ENCODE measurements at regions not wholly inside any gene's neighbourhood (a gene's known extent, or its start where the extent isn't known, plus 50 kb on each side); places are given as distances from the start of the nearest gene placed in this dataset.

DNA sequence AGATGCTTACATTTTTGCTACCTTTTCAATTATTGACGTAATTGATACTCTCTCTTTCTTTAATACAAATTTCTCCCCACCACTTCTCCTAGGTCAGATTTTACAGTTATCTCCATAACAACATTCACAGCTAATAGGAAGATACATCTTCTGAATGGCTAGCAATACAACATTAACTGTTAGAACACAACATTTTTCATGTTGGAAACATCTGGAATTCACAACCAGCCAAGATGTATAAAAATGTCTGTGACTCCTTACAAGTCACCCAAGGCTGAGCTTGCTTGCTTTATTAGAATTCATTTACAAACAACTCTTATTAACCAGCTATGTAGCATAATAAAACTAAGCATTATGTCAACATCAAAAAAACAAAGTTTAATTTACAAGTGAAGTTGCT is 81.0 kb upstream of the ROBO2 start:
- TF ChIP-seq Cebpa-rat (IDR thresholded peaks at IDR 0.05): no peak
- Histone ChIP-seq H3K4me2 (no peak overlapping the region), H3K9ac (no peak overlapping the region)

DNA sequence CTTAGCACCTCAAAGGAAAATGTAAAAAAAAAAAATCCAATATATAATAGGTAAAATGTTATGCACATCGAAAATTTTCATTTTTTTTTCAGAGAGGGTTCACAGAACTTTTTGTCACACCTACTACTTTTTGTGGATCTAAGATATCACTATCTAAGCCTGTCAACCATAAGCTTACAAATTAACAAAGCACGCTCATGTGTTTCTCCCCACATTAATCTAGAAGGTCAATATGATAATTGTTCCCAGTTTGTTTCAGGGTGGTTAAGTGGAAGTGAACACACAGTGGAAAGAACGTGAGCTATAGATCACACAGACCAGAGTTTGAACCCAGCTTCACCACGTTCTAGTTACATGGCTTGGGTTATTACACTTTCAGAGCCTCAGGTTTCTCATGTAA is 78.6 kb upstream of the ROBO2 start:
- H3K4me1 ChIP-seq: no peaks in the 10 kb centered on the region
- H4K20me1 ChIP-seq: no peaks in the 10 kb centered on the region
- H3K9me3 ChIP-seq (replicated peaks in 1 of 11): no peaks in the 10 kb centered on the region
- H3K27me3 ChIP-seq: no peaks in the 10 kb centered on the region
- H3K4me3 ChIP-seq: no peak overlapping the region
- no peak overlapping the region for H3K27ac ChIP-seq
- no peak for TF ChIP-seq Cebpa-rat (IDR thresholded peaks at IDR 0.05)
- H3K9ac ChIP-seq: no peak overlapping the region
- H3K4me2 ChIP-seq: no peak overlapping the region
- H3K36me3 ChIP-seq: no peaks in the 10 kb centered on the region

More for the DNA sequence above, 81.0 kb upstream of the ROBO2 start:
- H3K27me3 ChIP-seq: no peaks in the 10 kb centered on the region
- H4K20me1 ChIP-seq: no peaks in the 10 kb centered on the region
- no peaks in the 10 kb centered on the region for H3K4me1 ChIP-seq
- H3K36me3 ChIP-seq: no peaks in the 10 kb centered on the region
- no peaks in the 10 kb centered on the region for H3K9me3 ChIP-seq (replicated peaks in 1 of 11)
- no peak overlapping the region for H3K27ac ChIP-seq
- H3K4me3 ChIP-seq: no peak overlapping the region

DNA sequence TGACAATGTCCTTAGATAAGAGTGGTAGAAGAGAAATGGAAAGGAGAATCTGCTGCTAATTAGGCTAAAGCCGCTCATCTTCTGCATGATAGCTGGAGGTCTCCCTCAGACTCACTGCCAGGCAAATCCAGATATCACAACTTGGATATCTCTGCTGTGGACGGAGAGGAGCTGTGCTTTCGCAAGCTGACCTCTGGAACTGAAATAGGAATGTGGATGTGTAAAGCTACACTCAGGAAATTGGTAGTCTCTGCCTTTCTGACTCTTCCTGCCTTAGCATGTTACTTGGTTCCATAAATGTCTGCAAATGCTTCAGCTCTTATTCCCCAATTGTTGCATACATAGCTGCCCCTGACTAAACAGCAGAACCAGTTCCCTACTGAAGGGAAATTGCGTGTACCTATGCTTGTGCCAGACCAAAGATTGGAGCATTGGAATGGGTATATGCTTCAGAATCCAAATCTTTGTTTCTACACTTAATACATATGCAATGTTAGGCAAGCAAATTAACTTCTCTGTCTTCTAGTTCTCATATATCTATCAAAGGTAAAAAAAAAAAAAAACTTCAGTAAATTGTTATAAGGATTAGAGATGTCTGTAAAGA is 74.7 kb upstream of the ROBO2 start:
- H3K4me2 ChIP-seq: no peak overlapping the region
- H3K4me1 ChIP-seq: no peaks in the 10 kb centered on the region
- no peak for TF ChIP-seq Cebpa-rat (IDR thresholded peaks at IDR 0.05)
- H3K9me3 ChIP-seq (replicated peaks in 1 of 11): no peaks in the 10 kb centered on the region
- no peak overlapping the region for H3K4me3 ChIP-seq
- no peaks in the 10 kb centered on the region for H3K36me3 ChIP-seq
- no peaks in the 10 kb centered on the region for H3K27me3 ChIP-seq
- no peak overlapping the region for H3K9ac ChIP-seq
- H4K20me1 ChIP-seq: no peaks in the 10 kb centered on the region
- no peak overlapping the region for H3K27ac ChIP-seq

DNA sequence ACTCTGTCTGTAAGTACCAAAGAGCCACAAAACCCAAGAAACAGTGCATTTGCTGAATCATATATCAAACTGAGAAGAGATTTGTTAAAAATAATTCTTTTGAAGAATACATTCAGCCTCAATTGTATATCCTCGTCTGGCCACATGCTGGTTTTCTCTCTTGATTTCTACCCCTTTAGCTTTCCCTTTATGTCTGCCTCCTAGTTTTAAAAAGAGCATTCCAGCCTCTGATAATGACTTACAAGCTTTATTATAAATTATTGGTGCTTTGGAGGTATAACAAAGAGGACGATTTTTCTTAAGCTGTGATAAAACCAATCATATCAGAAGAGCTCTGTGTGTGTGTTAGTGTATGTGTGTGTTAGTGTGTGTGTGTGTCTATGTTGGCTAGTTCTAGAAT is 70.4 kb upstream of the ROBO2 start:
- Histone ChIP-seq H3K9ac (no peak overlapping the region), H3K27me3 (no peaks in the 10 kb centered on the region), H3K36me3 (no peaks in the 10 kb centered on the region), H3K4me1 (no peaks in the 10 kb centered on the region; a peak in 1 of 20 replicates), H3K4me3 (no peak overlapping the region), H4K20me1 (no peaks in the 10 kb centered on the region), H3K27ac (no peak overlapping the region), H3K9me3 (replicated peaks in 1 of 11) (no peaks in the 10 kb centered on the region), H3K4me2 (no peak overlapping the region)
- TF ChIP-seq Cebpa-rat (IDR thresholded peaks at IDR 0.05): no peak

DNA sequence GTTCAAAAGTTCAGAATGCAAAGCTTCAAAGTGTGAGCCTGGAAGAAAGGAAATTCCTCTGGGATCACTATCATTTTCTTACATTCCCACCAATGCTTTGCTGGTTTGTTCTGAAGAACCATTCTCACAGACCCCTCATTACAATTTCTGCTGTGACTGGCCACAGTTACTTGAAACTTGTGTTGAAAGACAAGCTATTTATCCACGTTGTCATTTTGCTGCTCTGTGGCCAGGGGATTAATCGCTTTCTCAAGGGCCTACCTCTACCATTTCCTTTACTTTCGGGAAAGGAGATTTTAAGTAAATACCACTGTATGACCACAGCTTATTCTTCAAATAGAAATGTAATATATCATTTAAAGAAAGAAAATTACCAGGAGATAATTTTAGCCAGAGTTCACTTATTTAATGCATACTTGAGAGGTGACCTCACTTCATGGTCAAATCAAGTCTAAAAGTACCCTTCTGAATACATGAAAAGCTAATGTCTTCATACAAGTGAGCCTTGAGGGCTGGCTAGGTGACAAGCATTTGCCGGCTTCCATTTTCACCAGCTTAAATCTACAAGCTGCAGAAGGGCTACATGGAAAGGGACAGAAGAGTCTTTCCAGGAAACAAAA is 69.8 kb upstream of the ROBO2 start:
- H3K4me3 ChIP-seq: no peak overlapping the region
- no peak overlapping the region for H3K4me2 ChIP-seq
- no peak overlapping the region for H3K9ac ChIP-seq
- no peaks in the 10 kb centered on the region for H3K27me3 ChIP-seq
- H3K4me1 ChIP-seq: no peaks in the 10 kb centered on the region; a peak in 1 of 20 replicates
- no peaks in the 10 kb centered on the region for H3K9me3 ChIP-seq (replicated peaks in 1 of 11)
- H3K27ac ChIP-seq: no peak overlapping the region
- H4K20me1 ChIP-seq: no peaks in the 10 kb centered on the region
- no peaks in the 10 kb centered on the region for H3K36me3 ChIP-seq
- TF ChIP-seq Cebpa-rat (IDR thresholded peaks at IDR 0.05): no peak

DNA sequence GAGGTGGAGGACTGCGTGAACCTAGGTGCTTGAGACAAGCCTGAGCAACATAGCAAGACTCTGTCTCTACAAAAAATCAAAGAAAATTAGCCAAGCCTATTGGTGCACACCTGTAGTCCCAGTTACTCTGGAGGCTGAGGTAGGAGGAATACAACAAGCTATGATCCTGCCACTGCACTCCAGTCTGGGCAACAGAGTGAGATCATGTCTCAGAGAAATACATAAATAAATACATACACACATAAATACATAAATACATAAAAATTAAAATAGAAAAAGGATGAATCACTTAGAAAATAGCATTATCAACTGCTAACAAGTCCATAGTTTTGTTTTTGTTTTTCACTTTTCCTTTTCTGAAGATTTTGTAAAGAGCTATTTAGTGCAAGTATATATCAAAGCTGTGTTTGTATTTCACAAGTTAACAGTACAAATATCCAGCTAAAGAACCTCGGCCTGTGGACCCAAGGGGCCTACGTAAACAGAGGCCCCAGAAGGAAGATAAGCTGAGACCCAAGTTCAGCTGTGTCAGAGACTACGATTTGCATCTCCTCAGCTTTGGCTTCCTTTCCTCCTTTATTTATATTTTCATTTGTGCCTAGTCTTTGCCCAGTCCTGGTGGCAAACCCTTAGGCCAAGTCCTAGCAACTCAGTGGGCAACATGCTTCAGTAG is 67.1 kb upstream of the ROBO2 start:
- Histone ChIP-seq H4K20me1 (no peaks in the 10 kb centered on the region), H3K9ac (no peak overlapping the region), H3K36me3 (no peaks in the 10 kb centered on the region), H3K27ac (no peak overlapping the region), H3K4me1 (no peaks in the 10 kb centered on the region; a peak in 1 of 20 replicates), H3K4me2 (no peak overlapping the region), H3K27me3 (no peaks in the 10 kb centered on the region), H3K4me3 (no peak overlapping the region), H3K9me3 (replicated peaks in 1 of 11) (no peaks in the 10 kb centered on the region)
- no peak for TF ChIP-seq Cebpa-rat (IDR thresholded peaks at IDR 0.05)

DNA sequence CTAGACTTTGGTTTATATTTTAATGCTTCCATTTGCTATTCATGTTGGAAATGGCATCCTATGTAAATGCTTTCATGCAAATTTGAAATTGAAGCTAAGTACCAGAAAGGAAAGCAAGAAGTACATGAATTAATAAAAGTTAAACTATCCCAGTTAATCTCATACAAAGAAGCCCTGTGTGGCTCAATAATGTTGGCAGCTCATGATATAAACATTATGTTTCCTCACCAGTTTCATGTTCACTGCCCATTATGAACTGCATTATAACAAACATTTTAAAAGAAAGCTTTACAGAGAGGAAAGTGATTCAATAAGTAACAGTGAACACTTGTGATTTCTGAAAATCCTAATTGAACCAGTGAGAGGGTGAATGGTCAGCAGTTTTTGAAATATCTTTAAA is 62.9 kb upstream of the ROBO2 start:
- H3K9ac ChIP-seq: no peak overlapping the region
- H3K36me3 ChIP-seq: no peaks in the 10 kb centered on the region
- no peak overlapping the region for H3K4me2 ChIP-seq
- no peaks in the 10 kb centered on the region for H4K20me1 ChIP-seq
- H3K27ac ChIP-seq: no peak overlapping the region
- peaks cover 0 to 5% (median 0%) of the 10 kb centered on the region in 10 experiments; a peak in 1 of 20 replicates for H3K4me1 ChIP-seq
- H3K9me3 ChIP-seq (replicated peaks in 1 of 11): no peaks in the 10 kb centered on the region
- no peak overlapping the region for H3K4me3 ChIP-seq
- TF ChIP-seq Cebpa-rat (IDR thresholded peaks at IDR 0.05): no peak
- no peaks in the 10 kb centered on the region for H3K27me3 ChIP-seq

DNA sequence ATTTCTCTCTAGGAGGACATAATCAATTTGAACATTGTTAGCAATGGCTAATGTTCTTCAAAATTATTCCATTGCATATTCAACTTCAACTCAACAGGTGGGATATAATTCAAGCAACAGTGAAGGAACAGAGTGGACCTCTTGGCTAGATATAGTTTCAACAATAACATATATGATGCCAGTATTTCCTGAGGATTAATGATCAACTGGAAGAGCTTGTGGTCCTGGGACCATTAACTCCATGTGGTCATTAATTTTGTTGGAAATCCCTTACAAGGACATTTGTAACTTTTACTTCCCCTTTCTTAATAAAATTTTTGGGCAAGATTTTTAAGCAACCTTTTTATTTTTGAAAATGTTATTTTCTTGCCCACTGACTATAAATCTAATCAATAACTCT is 54.3 kb upstream of the ROBO2 start:
- H3K4me1 ChIP-seq: no peaks in the 10 kb centered on the region
- no peak for TF ChIP-seq Cebpa-rat (IDR thresholded peaks at IDR 0.05)
- no peaks in the 10 kb centered on the region for H4K20me1 ChIP-seq
- no peak overlapping the region for H3K27ac ChIP-seq
- no peak overlapping the region for H3K4me2 ChIP-seq
- H3K27me3 ChIP-seq: no peaks in the 10 kb centered on the region
- no peak overlapping the region for H3K4me3 ChIP-seq
- H3K9ac ChIP-seq: no peak overlapping the region
- H3K9me3 ChIP-seq (replicated peaks in 1 of 11): no peaks in the 10 kb centered on the region
- H3K36me3 ChIP-seq: no peaks in the 10 kb centered on the region

DNA sequence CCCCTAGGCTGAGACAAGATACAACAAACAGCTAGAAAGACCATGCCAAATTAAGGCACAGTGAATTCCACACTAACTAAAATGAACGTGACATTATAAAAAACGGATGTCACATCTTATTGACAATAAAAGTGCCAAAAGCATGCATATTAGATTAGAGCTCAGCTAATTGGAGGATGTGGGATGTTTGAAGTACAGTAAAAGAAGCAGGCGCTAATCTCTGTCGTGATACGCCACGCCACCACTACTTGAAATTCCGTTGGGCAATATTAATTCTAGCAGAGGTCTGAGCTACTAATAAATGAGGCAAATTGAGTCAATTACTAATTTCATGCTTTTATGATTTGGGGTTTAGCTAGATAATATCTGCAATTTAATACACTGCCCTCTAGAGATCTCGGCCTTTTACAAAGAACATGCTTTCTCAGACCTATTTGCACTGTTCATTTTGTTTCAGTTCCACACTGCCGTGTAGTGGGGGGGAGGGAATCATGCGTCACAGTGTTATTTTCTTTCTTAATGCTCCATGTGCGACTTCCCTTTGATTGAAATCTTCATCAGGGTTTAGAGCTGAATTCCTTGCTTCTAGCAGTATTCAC is 52.9 kb upstream of the ROBO2 start:
- Histone ChIP-seq H3K9ac (no peak overlapping the region), H3K4me3 (no peak overlapping the region), H3K9me3 (replicated peaks in 1 of 11) (no peaks in the 10 kb centered on the region), H3K4me1 (no peaks in the 10 kb centered on the region), H3K4me2 (no peak overlapping the region), H3K27me3 (no peaks in the 10 kb centered on the region), H4K20me1 (no peaks in the 10 kb centered on the region), H3K27ac (no peak overlapping the region), H3K36me3 (no peaks in the 10 kb centered on the region)
- TF ChIP-seq Cebpa-rat (IDR thresholded peaks at IDR 0.05): no peak

Data from BLaER1 treated with 17β-estradiol and CSF1 and Interleukin-3, amounts not matched to agents 10 nM and 100 nM (cell line).